MM.1S (cell line): ENCODE measurements at regions not wholly inside any gene's neighbourhood (a gene's known extent, or its start where the extent isn't known, plus 50 kb on each side); places are given as distances from the start of the nearest gene placed in this dataset.

Experiments used
- DNase-seq: peaks from one replicate; pipeline ENCODE4 v3.0.0-alpha.2; 2015
- H2AFZ ChIP-seq: fragments of 300-600 bp; sonication (generic); 2 replicates; pipeline ENCODE4 v1.6.0; 2016; ENCODE audit warnings: antibody characterized with exemption, low read length
- H3F3A ChIP-seq: fragments of 300-600 bp; sonication (generic); 2 replicates; pipeline ENCODE4 v1.6.1; 2016; ENCODE audit warnings: mild to moderate bottlenecking, antibody characterized with exemption, low read length, moderate library complexity, mixed read lengths; ENCODE audit not compliant: insufficient read depth
- H3K27ac ChIP-seq: fragments of 300-600 bp; sonication (generic); 2 replicates; pipeline ENCODE4 v1.5.1; 2016; ENCODE audit warnings: mild to moderate bottlenecking, low read length
- H3K27me3 ChIP-seq: fragments of 300-600 bp; sonication (generic); replicated peaks from 2 replicates; pipeline ENCODE4 v1.6.0; 2016; ENCODE audit warnings: low read length; ENCODE audit not compliant: insufficient read depth
- H3K36me3 ChIP-seq: fragments of 300-600 bp; sonication (generic); replicated peaks from 2 replicates; pipeline ENCODE4 v1.6.1; 2016; ENCODE audit warnings: mild to moderate bottlenecking, low read length, mixed read lengths; ENCODE audit not compliant: insufficient read depth
- H3K4me1 ChIP-seq: fragments of 300-600 bp; sonication (generic); 2 replicates; pipeline ENCODE4 v1.6.1; 2016; ENCODE audit warnings: low read length, mixed read lengths
- H3K4me2 ChIP-seq: fragments of 300-600 bp; sonication (generic); 2 replicates; pipeline ENCODE4 v1.6.0; 2016; ENCODE audit warnings: low read depth, low read length
- H3K4me3 ChIP-seq: fragments of 300-600 bp; sonication (generic); 2 replicates; pipeline ENCODE4 v1.5.1; 2016; ENCODE audit warnings: low read length, mixed read lengths
- H3K79me2 ChIP-seq: fragments of 300-600 bp; sonication (generic); 2 replicates; pipeline ENCODE4 v1.6.1; 2016; ENCODE audit warnings: mixed run types, low read length, mixed read lengths
- H3K9ac ChIP-seq: fragments of 300-600 bp; sonication (generic); 2 replicates; pipeline ENCODE4 v1.6.1; 2016; ENCODE audit warnings: low read length, mixed read lengths
- H3K9me2 ChIP-seq: fragments of 300-600 bp; sonication (generic); replicated peaks from 2 replicates; pipeline ENCODE4 v1.6.1; 2016; ENCODE audit warnings: mild to moderate bottlenecking, low read length, mixed read lengths; ENCODE audit not compliant: insufficient read depth
- H3K9me3 ChIP-seq: fragments of 300-600 bp; sonication (generic); replicated peaks from 2 replicates; pipeline ENCODE4 v1.6.1; 2016; ENCODE audit warnings: mild to moderate bottlenecking, low read length, mixed read lengths; ENCODE audit not compliant: insufficient read depth
- H4K20me1 ChIP-seq: fragments of 300-600 bp; sonication (generic); 2 replicates; pipeline ENCODE4 v1.6.1; 2016; ENCODE audit warnings: mild to moderate bottlenecking, low read length, moderate library complexity, mixed read lengths; ENCODE audit not compliant: insufficient read depth
- CTCF ChIP-seq: fragments of 300-600 bp; sonication (generic); IDR thresholded peaks from 2 replicates; pipeline ENCODE4 v1.5.1; 2016; ENCODE audit warnings: antibody characterized with exemption, low read length, mixed read lengths
- EZH2 ChIP-seq: fragments of 300-600 bp; sonication (generic); optimal IDR thresholded peaks from 2 replicates; pipeline ENCODE3; 2017; ENCODE audit warnings: low read depth, mild to moderate bottlenecking, antibody characterized with exemption, low read length, mixed read lengths
- EZH2phosphoT487 ChIP-seq: fragments of 300-600 bp; sonication (generic); IDR thresholded peaks from 2 replicates; pipeline ENCODE4 v1.6.1; 2018; ENCODE audit warnings: antibody characterized with exemption, low read length

- Histone ChIP-seq H3K27me3 (no peaks in the 10 kb centered on the region), H3K9me2 (no peaks in the 10 kb centered on the region), H3K4me1 (peaks cover 55% of the 10 kb centered on the region), H3K9me3 (no peaks in the 10 kb centered on the region), H3K36me3 (no peaks in the 10 kb centered on the region), H3K27ac (peak overlapping the region; percentile 96; the same call in 1 of the 2 replicates), H2AFZ (peak overlapping the region; percentile 58; the same call in 1 of the 2 replicates), H3K4me2 (peak overlapping the region; percentile 78), H3F3A (peaks cover 31% of the 10 kb centered on the region), H3K79me2 (peaks cover 19% of the 10 kb centered on the region), H4K20me1 (no peaks in the 10 kb centered on the region), H3K9ac (peak overlapping the region; percentile 52), H3K4me3 (peak overlapping the region; percentile 49)
- TF ChIP-seq CTCF (no peak), EZH2 (no peak), EZH2phosphoT487 (no peak)
- no peak for DNase-seq
Measured at GRCh38 chr20:36091561-36092397, 62.8 kb upstream of the EPB41L1 start.

- DNase-seq: no peak
- H3K4me1 ChIP-seq: peaks cover 57% of the 10 kb centered on the region
Measured at GRCh38 chr20:36092398-36093024, 62.0 kb upstream of the EPB41L1 start.

More at GRCh38 chr20:36092398-36093024, 62.0 kb upstream of the EPB41L1 start:
- Histone ChIP-seq H2AFZ (peak overlapping the region; percentile 59), H3F3A (peaks cover 34% of the 10 kb centered on the region), H3K79me2 (peaks cover 19% of the 10 kb centered on the region), H3K9me3 (no peaks in the 10 kb centered on the region), H4K20me1 (no peaks in the 10 kb centered on the region), H3K4me2 (peak overlapping the region; percentile 78), H3K4me3 (peak overlapping the region; percentile 81), H3K9ac (peak overlapping the region; percentile 81), H3K27ac (no peak overlapping the region), H3K27me3 (no peaks in the 10 kb centered on the region), H3K9me2 (no peaks in the 10 kb centered on the region), H3K36me3 (no peaks in the 10 kb centered on the region)
- TF ChIP-seq EZH2 (no peak), EZH2phosphoT487 (no peak), CTCF (no peak)
